ENCODE measurements at regions not wholly inside any gene's neighbourhood (a gene's known extent, or its start where the extent isn't known, plus 50 kb on each side); places are given as distances from the start of the nearest gene placed in this dataset.

DNA sequence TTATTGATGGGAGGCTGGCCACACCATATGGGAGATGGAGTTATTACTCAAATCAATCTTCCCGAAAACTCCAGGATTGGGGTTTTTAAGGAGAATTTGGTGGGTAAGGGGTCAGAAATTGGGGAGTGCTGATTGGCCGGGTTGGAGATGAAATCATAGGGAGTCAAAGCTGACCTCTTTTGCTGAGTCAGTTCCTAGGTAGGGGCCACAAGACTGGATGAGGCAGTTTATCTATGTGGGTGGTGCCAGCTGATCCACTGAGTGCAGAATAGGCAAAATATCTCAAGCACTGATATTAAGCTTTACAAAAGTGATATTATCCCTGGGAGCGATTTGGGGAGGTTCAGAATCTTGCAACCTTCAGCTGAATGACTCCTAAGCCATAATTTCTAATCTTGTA, 75.7 kb upstream of the CLINT1 start:
- H3K36me3 ChIP-seq, result no peaks in the 10 kb centered on the region
- H3K4me1 ChIP-seq (ENCODE audit: control insufficient read depth in 1 of 2, low read depth in 2 of 2), result no peaks in the 10 kb centered on the region
- no peaks in the 10 kb centered on the region for H3K27me3 ChIP-seq (replicated peaks; ENCODE audit: insufficient read depth)
- H3K27ac ChIP-seq, result no peak overlapping the region
- TF ChIP-seq, protein P1, sequence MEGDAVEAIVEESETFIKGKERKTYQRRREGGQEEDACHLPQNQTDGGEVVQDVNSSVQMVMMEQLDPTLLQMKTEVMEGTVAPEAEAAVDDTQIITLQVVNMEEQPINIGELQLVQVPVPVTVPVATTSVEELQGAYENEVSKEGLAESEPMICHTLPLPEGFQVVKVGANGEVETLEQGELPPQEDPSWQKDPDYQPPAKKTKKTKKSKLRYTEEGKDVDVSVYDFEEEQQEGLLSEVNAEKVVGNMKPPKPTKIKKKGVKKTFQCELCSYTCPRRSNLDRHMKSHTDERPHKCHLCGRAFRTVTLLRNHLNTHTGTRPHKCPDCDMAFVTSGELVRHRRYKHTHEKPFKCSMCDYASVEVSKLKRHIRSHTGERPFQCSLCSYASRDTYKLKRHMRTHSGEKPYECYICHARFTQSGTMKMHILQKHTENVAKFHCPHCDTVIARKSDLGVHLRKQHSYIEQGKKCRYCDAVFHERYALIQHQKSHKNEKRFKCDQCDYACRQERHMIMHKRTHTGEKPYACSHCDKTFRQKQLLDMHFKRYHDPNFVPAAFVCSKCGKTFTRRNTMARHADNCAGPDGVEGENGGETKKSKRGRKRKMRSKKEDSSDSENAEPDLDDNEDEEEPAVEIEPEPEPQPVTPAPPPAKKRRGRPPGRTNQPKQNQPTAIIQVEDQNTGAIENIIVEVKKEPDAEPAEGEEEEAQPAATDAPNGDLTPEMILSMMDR (IDR thresholded peaks at IDR 0.05), result no peak
- H3K4me3 ChIP-seq, result no peak overlapping the region
- no peaks in the 10 kb centered on the region for H3K9me3 ChIP-seq
- DNase-seq (ENCODE audit: low spot score) (no peak), ATAC-seq (ENCODE audit: insufficient number of reproducible peaks, low FRiP score, low read depth) (no peak)

DNA sequence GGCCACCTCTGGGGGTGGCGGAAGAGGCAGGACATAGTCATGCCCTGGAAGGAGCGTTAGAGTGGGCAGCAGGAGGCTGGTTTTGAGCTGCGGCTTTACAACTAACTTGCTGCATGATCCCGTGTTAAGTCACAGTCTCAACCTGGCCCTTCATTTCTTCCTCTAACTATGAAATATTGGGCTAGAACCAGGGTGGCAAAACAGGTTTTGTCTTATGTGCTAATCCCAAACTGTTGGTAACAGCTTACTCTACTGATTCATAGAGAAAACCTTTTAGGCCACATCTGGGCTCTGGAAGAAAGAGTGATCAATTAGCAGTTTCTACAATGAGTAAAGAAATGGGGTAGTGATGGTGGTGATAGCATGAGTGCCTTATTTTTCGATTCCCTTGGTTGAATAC, 74.1 kb upstream of the CLINT1 start:
- TF ChIP-seq, protein P1 (IDR thresholded peaks at IDR 0.05), result no peak
- Histone ChIP-seq H3K4me1 (ENCODE audit: control insufficient read depth in 1 of 2, low read depth in 2 of 2) (no peaks in the 10 kb centered on the region), H3K4me3 (no peak overlapping the region), H3K27me3 (replicated peaks; ENCODE audit: insufficient read depth) (no peaks in the 10 kb centered on the region), H3K36me3 (no peaks in the 10 kb centered on the region), H3K27ac (no peak overlapping the region), H3K9me3 (no peaks in the 10 kb centered on the region)
- DNase-seq (ENCODE audit: low spot score) (no peak), ATAC-seq (ENCODE audit: insufficient number of reproducible peaks, low FRiP score, low read depth) (no peak)

DNA sequence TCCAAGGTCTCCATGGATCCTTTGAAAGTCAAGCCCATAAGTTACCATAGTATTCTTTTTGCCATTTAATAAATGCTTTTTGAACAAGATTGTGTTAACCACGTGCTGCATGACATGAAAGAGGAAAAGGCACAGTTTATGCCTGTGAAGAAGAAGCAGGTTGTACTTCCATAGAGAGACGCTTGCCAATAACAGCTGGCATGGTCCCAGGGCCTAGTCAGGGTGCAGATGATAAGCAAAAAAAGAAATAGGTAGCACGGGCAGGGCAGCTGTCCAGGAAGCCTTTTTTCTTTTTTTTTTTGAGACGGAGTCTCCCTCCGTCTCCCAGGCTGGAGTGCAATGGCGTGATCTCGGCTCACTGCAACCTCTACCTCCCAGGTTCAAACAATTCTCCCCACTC, 71.8 kb upstream of the CLINT1 start:
- no peaks in the 10 kb centered on the region for H3K27me3 ChIP-seq (replicated peaks; ENCODE audit: insufficient read depth)
- no peaks in the 10 kb centered on the region for H3K4me1 ChIP-seq (ENCODE audit: control insufficient read depth in 1 of 2, low read depth in 2 of 2)
- TF ChIP-seq, protein P1 (IDR thresholded peaks at IDR 0.05), result no peak
- H3K9me3 ChIP-seq, result no peaks in the 10 kb centered on the region
- no peak overlapping the region for H3K4me3 ChIP-seq
- no peaks in the 10 kb centered on the region for H3K36me3 ChIP-seq
- DNase-seq (ENCODE audit: low spot score) (no peak), ATAC-seq (ENCODE audit: insufficient number of reproducible peaks, low FRiP score, low read depth) (no peak)
- H3K27ac ChIP-seq, result no peak overlapping the region

DNA sequence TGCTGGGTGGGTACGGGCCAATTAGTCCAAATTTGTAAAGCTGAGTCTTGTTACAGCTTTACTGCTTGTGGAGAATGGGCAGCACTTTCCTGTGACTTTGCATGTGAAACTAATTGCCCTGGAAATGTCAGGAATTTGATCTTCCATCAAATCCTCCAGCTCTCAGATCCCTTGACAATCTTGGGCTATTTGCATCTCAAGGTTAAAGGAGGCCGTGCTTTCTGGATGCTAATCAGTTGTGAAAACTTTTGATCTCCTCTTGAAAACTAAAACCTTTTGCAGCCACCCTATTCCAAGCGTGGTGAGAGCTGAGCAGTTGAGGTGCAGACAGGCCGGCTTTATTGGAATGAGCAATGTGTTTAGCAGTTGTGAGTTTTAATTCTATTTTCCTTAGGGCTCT, 68.0 kb upstream of the CLINT1 start:
- Histone ChIP-seq H3K27ac (no peak overlapping the region), H3K36me3 (no peaks in the 10 kb centered on the region), H3K4me1 (ENCODE audit: control insufficient read depth in 1 of 2, low read depth in 2 of 2) (no peaks in the 10 kb centered on the region), H3K4me3 (no peak overlapping the region), H3K9me3 (no peaks in the 10 kb centered on the region), H3K27me3 (replicated peaks; ENCODE audit: insufficient read depth) (no peaks in the 10 kb centered on the region)
- ATAC-seq (ENCODE audit: insufficient number of reproducible peaks, low FRiP score, low read depth), result no peak
- TF ChIP-seq, protein P1 (IDR thresholded peaks at IDR 0.05), result no peak
- DNase-seq (ENCODE audit: low spot score), result no peak

DNA sequence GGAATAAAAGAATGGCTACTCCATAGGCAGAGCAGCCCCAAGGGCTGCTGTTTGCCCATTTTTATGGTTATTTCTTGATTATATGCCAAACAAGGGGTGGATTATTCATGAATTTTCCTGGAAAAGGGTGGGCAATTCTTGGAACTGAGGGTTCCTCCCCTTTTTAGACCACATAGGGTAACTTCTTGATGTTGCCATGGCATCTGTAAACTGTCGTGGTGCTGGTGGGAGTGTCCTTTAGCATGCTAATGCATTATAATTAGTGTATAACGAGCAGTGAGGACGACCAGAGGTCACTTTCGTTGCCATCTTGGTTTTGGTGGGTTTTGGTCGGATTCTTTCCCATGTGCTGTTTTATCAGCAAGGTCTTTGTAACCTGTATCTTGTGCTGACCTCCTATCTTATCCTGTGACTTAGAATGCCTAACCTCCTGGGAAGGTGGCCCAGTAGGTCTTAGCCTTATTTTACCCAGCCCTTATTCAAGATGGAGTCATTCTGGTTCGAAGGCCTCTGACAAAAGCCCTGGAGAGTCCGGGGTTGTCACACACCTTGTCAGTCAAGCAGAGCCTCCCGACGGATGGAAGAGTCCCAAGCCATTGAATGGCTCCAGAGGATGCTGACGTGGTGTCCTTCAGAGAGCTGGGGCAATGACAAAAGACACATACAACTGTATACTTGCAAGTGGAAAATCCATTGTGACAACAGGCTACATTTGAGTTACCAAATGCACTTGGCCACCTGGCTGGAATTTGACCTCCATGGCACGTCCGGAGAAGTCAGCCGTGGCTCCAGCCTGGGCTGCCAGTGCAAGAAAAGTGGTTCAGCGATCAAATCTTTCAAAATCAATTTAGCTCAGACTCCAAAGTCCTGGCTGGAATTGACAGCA, 67.1 kb upstream of the CLINT1 start:
- no peak overlapping the region for H3K27ac ChIP-seq
- ATAC-seq (ENCODE audit: insufficient number of reproducible peaks, low FRiP score, low read depth) (no peak), DNase-seq (ENCODE audit: low spot score) (no peak)
- H3K36me3 ChIP-seq, result no peaks in the 10 kb centered on the region
- no peaks in the 10 kb centered on the region for H3K27me3 ChIP-seq (replicated peaks; ENCODE audit: insufficient read depth)
- no peaks in the 10 kb centered on the region for H3K9me3 ChIP-seq
- H3K4me3 ChIP-seq, result no peak overlapping the region
- TF ChIP-seq, protein P1 (IDR thresholded peaks at IDR 0.05), result no peak
- H3K4me1 ChIP-seq (ENCODE audit: control insufficient read depth in 1 of 2, low read depth in 2 of 2), result no peaks in the 10 kb centered on the region
